CD4-positive, alpha-beta T cell treated with Interleukin-6 at 100 ng/mL for 8 hours (primary cell): ENCODE measurements at regions not wholly inside any gene's neighbourhood (a gene's known extent, or its start where the extent isn't known, plus 50 kb on each side); places are given as distances from the start of the nearest gene placed in this dataset.

Experiments used
- DNase-seq: peaks from one replicate; pipeline ENCODE4 v3.0.0-alpha.2; 2020; ENCODE audit warnings: mixed read lengths, low spot score

- DNase-seq, result no peak
Observed at GRCh38 chr6:6919173-6919572, 188.6 kb upstream of the RREB1 start.

- no peak for DNase-seq
Observed at GRCh38 chr6:6920114-6920986, 187.4 kb upstream of the RREB1 start.

- DNase-seq, result no peak
Observed at GRCh38 chr6:6920987-6921313, 186.8 kb upstream of the RREB1 start.

DNA sequence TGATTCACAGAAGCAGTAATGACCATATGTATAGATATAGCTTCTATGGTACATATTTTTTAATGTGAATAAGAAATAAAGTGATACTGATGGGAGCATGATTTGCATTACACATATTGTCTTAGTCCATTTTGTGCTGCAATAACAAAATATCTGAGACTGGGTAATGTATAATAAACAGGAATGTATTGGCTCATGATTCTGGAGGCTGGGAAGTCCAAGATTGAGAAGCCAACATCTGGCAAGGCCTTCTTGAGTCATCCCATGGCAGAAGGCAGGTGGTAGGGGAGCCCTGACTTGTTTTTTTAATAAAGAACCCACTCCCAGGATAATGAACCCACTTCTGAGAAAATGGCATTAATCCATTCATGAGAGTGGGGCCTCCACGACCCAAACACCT, 185.6 kb upstream of the RREB1 start:
- no peak for DNase-seq

DNA sequence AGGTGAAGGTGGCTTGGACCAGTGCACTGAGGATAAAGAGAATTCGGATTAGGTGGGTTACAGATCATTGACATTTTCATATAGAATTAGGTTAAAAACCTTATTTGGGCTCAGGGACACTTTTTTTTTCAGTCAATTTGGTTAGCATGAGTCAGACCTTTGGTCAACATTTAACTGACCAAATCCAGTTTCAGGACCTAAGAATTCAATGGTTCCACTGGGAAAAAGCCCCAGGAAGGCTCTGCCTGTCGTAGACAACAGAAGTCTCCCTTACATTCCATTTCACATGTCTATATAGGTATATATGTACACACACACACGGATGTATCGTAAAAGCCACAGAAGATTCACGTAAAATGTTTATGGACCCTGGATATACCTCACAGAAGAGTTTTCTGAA, 184.2 kb upstream of the RREB1 start:
- no peak for DNase-seq

DNA sequence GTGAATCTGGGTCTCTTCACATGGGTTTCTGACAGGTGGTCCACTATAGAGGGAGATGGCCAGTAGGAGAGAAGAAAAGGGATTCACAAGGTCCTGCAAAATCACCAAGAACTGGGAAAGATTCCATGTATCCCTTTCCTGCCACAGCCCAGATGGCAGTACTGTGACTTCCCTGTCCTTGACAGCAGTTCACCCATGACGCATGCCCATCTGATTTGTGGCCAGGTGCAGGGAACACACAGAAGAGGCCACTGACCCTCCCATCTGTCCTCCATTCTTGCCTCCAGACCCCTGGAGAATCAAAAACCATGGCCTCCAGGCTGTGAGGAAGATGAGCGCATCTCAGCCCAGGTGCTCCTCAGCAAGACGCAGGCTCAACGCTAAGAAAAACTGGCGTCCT, 183.1 kb upstream of the RREB1 start:
- DNase-seq, result no peak

- DNase-seq, result no peak
Observed at GRCh38 chr6:6925391-6926164, 182.2 kb upstream of the RREB1 start.

DNA sequence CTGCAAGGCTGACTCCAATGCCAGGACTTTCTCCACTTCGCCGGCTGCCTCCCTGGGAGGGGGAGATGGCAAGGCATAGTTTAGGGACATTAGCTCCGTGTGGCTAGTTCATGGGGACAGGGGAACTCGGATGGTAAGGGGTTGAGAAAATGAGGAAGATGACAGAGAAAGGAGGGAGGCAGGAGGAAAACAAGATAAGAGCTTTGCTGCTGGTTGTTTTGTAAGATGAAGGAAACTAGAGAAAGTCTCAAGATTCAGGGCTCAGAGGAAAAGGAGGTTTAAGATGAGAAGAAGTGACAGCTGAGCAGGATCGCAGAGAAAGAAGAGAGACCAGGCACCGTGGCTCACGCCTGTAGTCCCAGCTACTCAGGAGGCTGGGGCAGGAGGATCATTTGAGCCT, 180.9 kb upstream of the RREB1 start:
- DNase-seq, result no peak

GRCh38 chr6:6927521-6928361, 180.0 kb upstream of the RREB1 start:
- DNase-seq, result no peak

DNA sequence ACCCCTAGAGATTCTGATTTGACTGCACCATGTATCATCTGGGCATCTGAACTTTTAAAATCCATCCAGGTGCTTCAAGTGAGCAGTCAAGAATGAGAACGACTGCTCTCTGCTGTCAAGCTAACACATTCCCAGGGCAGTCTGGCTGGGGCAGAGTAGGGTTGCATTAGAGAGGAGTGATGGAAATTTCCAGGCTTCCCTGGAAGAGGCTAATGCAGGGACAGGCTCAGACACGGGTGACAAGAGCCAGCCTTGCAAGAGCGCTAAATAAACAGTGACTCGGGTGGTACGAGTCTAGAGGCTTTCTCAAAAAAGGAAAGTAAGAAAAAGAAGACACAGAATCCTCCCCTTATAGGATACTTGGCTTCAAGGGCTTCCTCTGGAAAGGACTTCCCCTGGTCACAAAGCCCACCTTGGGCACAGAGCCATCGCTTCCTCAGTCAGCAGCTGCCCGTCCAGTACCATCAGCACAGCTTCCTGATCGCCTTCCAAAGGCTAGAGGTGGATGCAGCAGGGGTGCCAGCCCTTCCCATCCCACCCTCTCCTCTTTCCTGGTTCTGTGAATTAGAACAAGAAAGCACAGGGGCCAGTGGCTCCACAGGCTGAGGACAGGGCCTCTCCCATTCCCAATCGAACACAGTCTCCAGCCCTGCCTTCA, 177.4 kb upstream of the RREB1 start:
- DNase-seq, result no peak

- DNase-seq, result no peak
Observed at GRCh38 chr6:6931071-6932025, 176.4 kb upstream of the RREB1 start.

DNA sequence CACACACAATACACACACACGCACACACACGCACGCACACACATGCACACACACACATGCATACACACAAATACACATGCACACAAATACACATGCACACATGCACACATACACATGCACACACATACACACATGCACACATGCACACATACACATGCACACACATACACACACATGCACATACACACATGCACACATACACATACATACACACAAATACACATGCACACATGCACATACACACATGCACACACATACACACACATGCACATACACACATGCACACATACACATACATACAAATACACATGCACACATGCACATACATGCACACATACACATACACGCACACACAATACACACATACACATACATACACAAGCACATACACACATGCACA, 175.4 kb upstream of the RREB1 start:
- DNase-seq, result no peak

- DNase-seq, result no peak
Observed at GRCh38 chr6:6932968-6933367, 174.8 kb upstream of the RREB1 start.

DNA sequence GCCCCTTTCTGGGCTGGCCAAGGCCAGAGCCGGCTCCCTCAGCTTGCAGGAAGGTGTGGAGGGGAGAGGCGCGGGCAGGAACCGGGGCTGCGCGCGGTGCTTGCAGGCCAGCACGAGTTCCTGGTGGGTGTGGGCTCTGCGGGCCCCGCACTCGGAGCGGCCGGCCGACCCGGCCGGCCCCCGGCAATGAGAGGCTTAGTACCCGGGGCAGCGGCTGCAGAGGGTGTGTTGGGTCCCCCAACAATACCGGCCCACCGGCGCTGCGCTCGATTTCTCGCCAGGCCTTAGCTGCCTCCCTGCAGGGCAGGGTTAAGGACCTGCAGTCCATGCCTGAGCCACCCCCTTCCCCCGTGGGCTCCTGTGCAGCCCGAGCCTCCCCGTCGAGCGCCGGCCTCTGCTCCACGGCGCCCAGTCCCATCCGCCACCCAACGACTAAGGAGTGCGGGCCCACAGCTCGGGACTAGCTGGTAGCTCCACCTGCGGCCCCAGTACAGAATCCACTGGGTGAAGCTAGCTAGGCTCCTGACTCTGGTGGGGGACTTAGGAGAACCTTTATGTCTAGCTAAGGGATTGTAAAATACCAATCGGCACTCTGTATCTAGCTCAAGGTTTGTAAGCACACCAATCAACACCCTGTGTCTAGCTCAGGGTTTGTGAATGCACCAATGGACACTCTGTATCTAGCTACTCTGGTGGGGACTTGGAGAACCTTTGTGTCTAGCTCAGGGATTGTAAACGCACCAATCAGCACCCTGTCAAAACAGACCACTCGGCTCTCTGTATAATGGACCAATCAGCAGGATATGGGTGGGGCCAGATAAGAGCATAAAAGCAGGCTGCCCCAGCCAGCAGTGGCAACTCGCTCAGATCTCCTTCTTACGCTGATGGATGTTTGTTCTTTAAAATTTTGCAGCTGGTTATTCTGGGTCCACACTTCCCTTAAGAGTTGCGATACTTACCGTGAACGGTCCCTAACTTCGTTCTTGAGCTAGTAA, 167.4 kb upstream of the RREB1 start:
- DNase-seq, result no peak

GRCh38 chr6:6941201-6941600, 166.6 kb upstream of the RREB1 start:
- no peak for DNase-seq

GRCh38 chr6:6942091-6942490, 165.7 kb upstream of the RREB1 start:
- DNase-seq, result no peak

DNA sequence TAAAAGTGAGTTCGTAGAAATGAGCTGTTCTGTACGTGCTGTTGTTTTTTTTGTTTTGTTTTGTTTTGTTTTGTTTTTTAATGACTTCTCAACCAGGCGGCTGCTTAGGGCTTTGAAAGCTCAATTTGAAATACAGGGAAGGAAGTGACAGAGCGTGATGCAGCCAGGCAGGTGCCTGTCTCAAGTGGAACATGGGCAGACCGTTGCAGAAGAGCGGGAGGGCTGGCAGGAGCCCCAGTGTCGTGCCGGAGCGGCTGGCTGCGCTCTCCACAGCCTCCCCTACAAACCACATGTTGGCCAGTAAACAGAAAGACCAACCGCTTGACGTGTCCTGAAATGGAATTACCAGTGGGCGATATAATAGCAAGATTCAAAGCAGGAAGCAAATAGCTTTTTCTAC, 164.9 kb upstream of the RREB1 start:
- DNase-seq, result no peak

- no peak for DNase-seq
Observed at GRCh38 chr6:6943421-6943820, 164.3 kb upstream of the RREB1 start.
